Spleen (tissue), 7 donors: ENCODE measurements at regions not wholly inside any gene's neighbourhood (a gene's known extent, or its start where the extent isn't known, plus 50 kb on each side); places are given as distances from the start of the nearest gene placed in this dataset.

Experiments
- POLR2A ChIP-seq, 3 donors: fragments of 450-650 bp; IDR thresholded peaks; one replicate each; pipeline ENCODE4 v1.5.1; 2017; ENCODE audit warnings: antibody characterized with exemption in 3 of 3, mild to moderate bottlenecking in 1 of 3
- POLR2AphosphoS5 ChIP-seq, 3 donors: sonication (generic); formaldehyde crosslinking; IDR thresholded peaks; one replicate each; pipeline ENCODE4 v1.5.1; 2017; ENCODE audit warnings: antibody characterized with exemption in 3 of 3
- TF ChIP-seq, protein P1 (sequence below), 11 experiments: fragments of 200-600 bp in 7 of 11; fragments of 450-650 bp in 4 of 11; sonication (generic) in 4 of 11; IDR thresholded peaks in 8 of 11; conservative IDR thresholded peaks in 3 of 11; 1 replicate in 7 of 11; 2 replicates in 4 of 11; pipeline versions ENCODE4 v1.4.0 to v1.8.0; 2016 to 2021; ENCODE audit warnings: antibody characterized with exemption in 11 of 11, inconsistent platforms in 4 of 11, mild to moderate bottlenecking in 1 of 11
- donor health status: DM: no; HTN: no; CAD: no; lungs with moderate emphysema.
- donor health status: DM: no; HTN: no; CAD: no.
- donor health status: DM: no; HTN: no; CAD: no.

DNA sequence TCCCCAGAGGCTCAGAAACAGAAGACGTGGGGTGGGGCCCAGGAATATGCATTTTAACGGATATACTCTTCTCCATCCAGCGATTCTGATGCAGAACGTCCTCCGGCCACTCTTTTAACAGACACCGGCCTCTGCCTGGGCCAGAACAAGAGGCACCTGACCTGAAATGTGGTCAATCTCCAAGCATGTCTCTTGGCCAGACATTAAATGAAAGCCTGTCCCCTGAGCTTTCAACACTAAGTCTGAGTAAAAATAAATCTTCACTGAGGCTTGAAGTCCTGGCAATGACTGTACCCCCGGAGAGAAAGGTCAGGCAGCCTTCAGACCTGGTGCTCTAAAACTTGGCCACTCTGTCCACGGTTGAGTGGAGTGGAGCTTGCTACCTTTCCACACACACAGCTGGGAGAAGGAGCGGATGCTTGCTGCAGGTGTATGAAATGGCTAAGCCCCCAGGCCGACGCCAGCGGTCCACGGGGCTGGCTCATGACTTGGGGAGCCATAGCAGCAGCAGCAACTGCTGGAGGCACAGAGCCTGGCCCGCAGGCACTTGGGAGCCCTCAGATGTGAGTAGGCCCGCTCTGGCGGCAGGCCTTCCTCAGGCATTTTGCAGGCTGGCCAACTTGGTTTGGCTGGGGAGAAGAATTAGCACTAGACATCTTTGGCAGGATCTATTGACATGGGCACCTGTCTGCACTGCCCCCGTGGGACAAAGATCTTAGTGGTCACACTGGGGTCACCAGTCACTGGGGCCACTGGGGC, 79.7 kb downstream of the TMEM17 start:
- no peak for TF ChIP-seq POLR2A (IDR thresholded peaks at IDR 0.05)
- TF ChIP-seq, protein P1, sequence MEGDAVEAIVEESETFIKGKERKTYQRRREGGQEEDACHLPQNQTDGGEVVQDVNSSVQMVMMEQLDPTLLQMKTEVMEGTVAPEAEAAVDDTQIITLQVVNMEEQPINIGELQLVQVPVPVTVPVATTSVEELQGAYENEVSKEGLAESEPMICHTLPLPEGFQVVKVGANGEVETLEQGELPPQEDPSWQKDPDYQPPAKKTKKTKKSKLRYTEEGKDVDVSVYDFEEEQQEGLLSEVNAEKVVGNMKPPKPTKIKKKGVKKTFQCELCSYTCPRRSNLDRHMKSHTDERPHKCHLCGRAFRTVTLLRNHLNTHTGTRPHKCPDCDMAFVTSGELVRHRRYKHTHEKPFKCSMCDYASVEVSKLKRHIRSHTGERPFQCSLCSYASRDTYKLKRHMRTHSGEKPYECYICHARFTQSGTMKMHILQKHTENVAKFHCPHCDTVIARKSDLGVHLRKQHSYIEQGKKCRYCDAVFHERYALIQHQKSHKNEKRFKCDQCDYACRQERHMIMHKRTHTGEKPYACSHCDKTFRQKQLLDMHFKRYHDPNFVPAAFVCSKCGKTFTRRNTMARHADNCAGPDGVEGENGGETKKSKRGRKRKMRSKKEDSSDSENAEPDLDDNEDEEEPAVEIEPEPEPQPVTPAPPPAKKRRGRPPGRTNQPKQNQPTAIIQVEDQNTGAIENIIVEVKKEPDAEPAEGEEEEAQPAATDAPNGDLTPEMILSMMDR (IDR thresholded peaks at IDR 0.05 in 8 of 11, conservative IDR thresholded peaks at IDR 0.05 in 3 of 11): no peak
- TF ChIP-seq POLR2AphosphoS5 (IDR thresholded peaks at IDR 0.05): no peak
